H9 (cell line): ENCODE measurements at regions not wholly inside any gene's neighbourhood (a gene's known extent, or its start where the extent isn't known, plus 50 kb on each side); places are given as distances from the start of the nearest gene placed in this dataset.

Experiments used
- DNase-seq: peaks from one replicate; pipeline ENCODE4 v3.0.0-alpha.2; 2017
- H2AFZ ChIP-seq: one replicate; pipeline ENCODE4 v1.6.1; 2013; ENCODE audit warnings: mild to moderate bottlenecking, low read length, control low read depth, moderate library complexity
- H2AK5ac ChIP-seq: 2 replicates; pipeline ENCODE4 v1.6.1; 2013; ENCODE audit warnings: low read length, control low read depth, mixed read lengths; ENCODE audit not compliant: insufficient read length
- H2BK120ac ChIP-seq: one replicate; pipeline ENCODE4 v1.6.1; 2013; ENCODE audit warnings: low read depth, mild to moderate bottlenecking, low read length, control low read depth, inconsistent platforms; ENCODE audit not compliant: poor library complexity, severe bottlenecking
- H2BK12ac ChIP-seq: 2 replicates; pipeline ENCODE4 v1.6.1; 2013; ENCODE audit warnings: low read length, control low read depth, mixed read lengths, low read depth; ENCODE audit not compliant: insufficient read length
- H2BK15ac ChIP-seq: 2 replicates; pipeline ENCODE4 v1.6.1; 2013; ENCODE audit warnings: low read depth, low read length, control low read depth
- H2BK20ac ChIP-seq: one replicate; pipeline ENCODE4 v1.6.1; 2013; ENCODE audit warnings: low read depth, mild to moderate bottlenecking, low read length, control low read depth, inconsistent platforms; ENCODE audit not compliant: poor library complexity, severe bottlenecking
- H2BK5ac ChIP-seq: 2 replicates; pipeline ENCODE4 v1.6.1; 2013; ENCODE audit warnings: low read length, control low read depth, mixed read lengths; ENCODE audit not compliant: insufficient read length
- H3K14ac ChIP-seq: 2 replicates; pipeline ENCODE4 v1.6.1; 2013; ENCODE audit warnings: low read length, control low read depth; ENCODE audit not compliant: insufficient read depth
- H3K18ac ChIP-seq: 2 replicates; pipeline ENCODE4 v1.6.1; 2013; ENCODE audit warnings: low read depth, mild to moderate bottlenecking, mixed read lengths, low read length, control low read depth; ENCODE audit not compliant: insufficient read length
- H3K23ac ChIP-seq: 2 replicates; pipeline ENCODE4 v1.6.1; 2013; ENCODE audit warnings: low read length, control low read depth, mixed read lengths, low read depth; ENCODE audit not compliant: insufficient read length
- H3K23me2 ChIP-seq: 2 replicates; pipeline ENCODE4 v1.6.1; 2013; ENCODE audit warnings: low read depth, mild to moderate bottlenecking, mixed read lengths, low read length, control low read depth; ENCODE audit not compliant: insufficient read length, poor library complexity, severe bottlenecking
- H3K27ac ChIP-seq: 2 replicates; pipeline ENCODE4 v1.5.1; 2013; ENCODE audit warnings: low read length, control low read depth, mixed read lengths, low read depth; ENCODE audit not compliant: insufficient read length
- H3K27me3 ChIP-seq: 2 replicates; pipeline ENCODE4 v1.6.1; 2013; ENCODE audit warnings: low read length, control low read depth, inconsistent platforms; ENCODE audit not compliant: insufficient read depth
- H3K4ac ChIP-seq: 2 replicates; pipeline ENCODE4 v1.6.1; 2013; ENCODE audit warnings: low read depth, mild to moderate bottlenecking, control low read depth, inconsistent platforms, low read length, moderate library complexity
- H3K4me1 ChIP-seq: 2 replicates; pipeline ENCODE4 v1.6.1; 2013; ENCODE audit warnings: low read length, control low read depth, inconsistent platforms; ENCODE audit not compliant: insufficient read depth
- H3K4me2 ChIP-seq: 2 replicates; pipeline ENCODE4 v1.6.1; 2013; ENCODE audit warnings: low read length, control low read depth, mixed read lengths; ENCODE audit not compliant: insufficient read length, insufficient read depth
- H3K56ac ChIP-seq: 2 replicates; pipeline ENCODE4 v1.6.1; 2013; ENCODE audit warnings: low read depth, mild to moderate bottlenecking, mixed read lengths, low read length, control low read depth; ENCODE audit not compliant: insufficient read length
- H3K79me1 ChIP-seq: 2 replicates; pipeline ENCODE4 v1.6.1; 2013; ENCODE audit warnings: low read depth, mild to moderate bottlenecking, moderate library complexity, low read length, control low read depth, inconsistent platforms; ENCODE audit not compliant: insufficient read depth, poor library complexity, severe bottlenecking
- H3K79me2 ChIP-seq: 2 replicates; pipeline ENCODE4 v1.6.1; 2013; ENCODE audit warnings: low read length, control low read depth, inconsistent platforms; ENCODE audit not compliant: insufficient read depth
- H3K9ac ChIP-seq: 2 replicates; pipeline ENCODE4 v1.6.1; 2013; ENCODE audit warnings: low read length, control low read depth, mixed read lengths; ENCODE audit not compliant: insufficient read length; ENCODE audit errors: extremely low read depth
- H3K9me3 ChIP-seq: one replicate; pipeline ENCODE4 v1.6.1; 2013; ENCODE audit warnings: low read depth, low read length, inconsistent platforms; ENCODE audit not compliant: control insufficient read depth
- H3T11ph ChIP-seq: one replicate; pipeline ENCODE4 v1.6.1; 2013; ENCODE audit warnings: mild to moderate bottlenecking, low read length, control low read depth, inconsistent platforms
- H4K20me1 ChIP-seq: one replicate; pipeline ENCODE4 v1.6.1; 2013; ENCODE audit not compliant: control insufficient read depth, insufficient read length, insufficient read depth
- H4K5ac ChIP-seq: 2 replicates; pipeline ENCODE4 v1.6.1; 2013; ENCODE audit warnings: low read depth, mild to moderate bottlenecking, mixed read lengths, low read length, control low read depth; ENCODE audit not compliant: insufficient read length
- H4K8ac ChIP-seq: replicated peaks from 2 replicates; pipeline ENCODE4 v1.6.1; 2013; ENCODE audit warnings: low read length, control low read depth, mixed read lengths, low read depth; ENCODE audit not compliant: insufficient read length
- H4K91ac ChIP-seq: 2 replicates; pipeline ENCODE4 v1.6.1; 2013; ENCODE audit warnings: low read depth, mild to moderate bottlenecking, moderate library complexity, mixed read lengths, low read length, control low read depth; ENCODE audit not compliant: insufficient read length
- H3K27ac Mint-ChIP-seq, 3 experiments: 2 replicates in 2 of 3; 3 replicates in 1 of 3; pipeline ENCODE4 v1.8.0; 2020 to 2021; ENCODE audit warnings: mixed read lengths in 3 of 3, mild to moderate bottlenecking in 1 of 3, moderate library complexity in 1 of 3
- H3K27me3 Mint-ChIP-seq: 2 replicates; pipeline ENCODE4 v1.8.0; 2021; ENCODE audit warnings: low read depth, mild to moderate bottlenecking, moderate library complexity, mixed read lengths
- H3K36me3 Mint-ChIP-seq, 3 experiments: 2 replicates in 2 of 3; 3 replicates in 1 of 3; pipeline ENCODE4 v1.8.0; 2020 to 2021; ENCODE audit warnings: low read depth in 3 of 3, mixed read lengths in 3 of 3; ENCODE audit not compliant: insufficient read depth in 1 of 3
- H3K4me1 Mint-ChIP-seq, 2 experiments: 2 replicates each; pipeline ENCODE4 v1.8.0; 2020; ENCODE audit warnings: mixed read lengths in 2 of 2
- H3K4me3 Mint-ChIP-seq, 2 experiments: 2 replicates in 1 of 2; 3 replicates in 1 of 2; pipeline ENCODE4 v1.8.0; 2020 to 2021; ENCODE audit warnings: mild to moderate bottlenecking in 2 of 2, mixed read lengths in 2 of 2, moderate library complexity in 1 of 2
- H3K9me3 Mint-ChIP-seq, 2 experiments: 2 replicates in 1 of 2; 3 replicates in 1 of 2; pipeline ENCODE4 v1.8.0; 2020; ENCODE audit warnings: mild to moderate bottlenecking in 2 of 2, mixed read lengths in 2 of 2, moderate library complexity in 1 of 2
- CTCF ChIP-seq: fragments of 200-600 bp; sonication (generic); conservative IDR thresholded peaks from 3 replicates; pipeline ENCODE4 v1.8.0; 2021; ENCODE audit warnings: antibody characterized with exemption, mild to moderate bottlenecking
- WGBS: extraction: QIAGEN DNeasy Blood & Tissue Kit; methylation state at CpG from one replicate; pipeline ENCODE4 v1.1.7; 2013; ENCODE audit warnings: missing lambda C conversion rate, low lambda C conversion rate, mixed read lengths; ENCODE audit not compliant: insufficient read length; ENCODE audit errors: extremely low coverage; 5-methylcytosine and 5-hydroxymethylcytosine counted together

GRCh38 chr16:55398762-55399161 is 74.8 kb downstream of the IRX6 start:
- H3K27ac Mint-ChIP-seq, result peak overlapping the region in 1 of 3 experiments; percentile 3; a peak in 1 of 7 replicates
- WGBS, result no CpG with 5 or more reads among the region's 10 CpGs

More at GRCh38 chr16:55398762-55399161, 74.8 kb downstream of the IRX6 start:
- H3K4me1 Mint-ChIP-seq, result no peaks in the 10 kb centered on the region
- no peak overlapping the region for H2BK15ac ChIP-seq
- H2AFZ ChIP-seq, result no peak overlapping the region
- H3T11ph ChIP-seq, result no peak overlapping the region
- H3K18ac ChIP-seq, result no peak overlapping the region
- H3K27me3 Mint-ChIP-seq, result peaks cover 11% of the 10 kb centered on the region
- no peak overlapping the region for H3K14ac ChIP-seq
- no peak overlapping the region for H4K8ac ChIP-seq
- no peaks in the 10 kb centered on the region for H3K4me1 ChIP-seq
- no peaks in the 10 kb centered on the region for H3K79me1 ChIP-seq
- no peaks in the 10 kb centered on the region for H3K36me3 Mint-ChIP-seq
- H4K91ac ChIP-seq, result no peak overlapping the region
- TF ChIP-seq CTCF, result peak; percentile 40; the same call in 2 of the 3 replicates
- H3K27me3 ChIP-seq, result no peaks in the 10 kb centered on the region
- no peak overlapping the region for H2BK5ac ChIP-seq
- no peak overlapping the region for H2BK12ac ChIP-seq
- no peaks in the 10 kb centered on the region for H3K79me2 ChIP-seq
- H4K20me1 ChIP-seq, result no peaks in the 10 kb centered on the region
- H3K4ac ChIP-seq, result no peak overlapping the region
- H3K9me3 Mint-ChIP-seq, result no peaks in the 10 kb centered on the region
- no peak overlapping the region for H2BK20ac ChIP-seq
- DNase-seq, result peak; percentile 31
- no peak overlapping the region for H4K5ac ChIP-seq
- no peak overlapping the region for H3K56ac ChIP-seq
- H3K9ac ChIP-seq, result no peak overlapping the region
- no peaks in the 10 kb centered on the region for H3K23me2 ChIP-seq
- no peak overlapping the region for H3K4me2 ChIP-seq
- no peak overlapping the region for H3K23ac ChIP-seq
- no peak overlapping the region for H2AK5ac ChIP-seq
- H2BK120ac ChIP-seq, result no peak overlapping the region
- H3K4me3 Mint-ChIP-seq, result no peak overlapping the region
- H3K27ac ChIP-seq, result no peak overlapping the region
- no peaks in the 10 kb centered on the region for H3K9me3 ChIP-seq
